Ecto neural progenitor cell (in vitro differentiated cells): ENCODE measurements at regions not wholly inside any gene's neighbourhood (a gene's known extent, or its start where the extent isn't known, plus 50 kb on each side); places are given as distances from the start of the nearest gene placed in this dataset.
"Not testable (repeated sequence)": the region's sequence is repeated elsewhere in the genome, so short reads cannot be mapped to it uniquely, and the experiment has no call there.

ENCODE experiments used
- DNase-seq: peaks from one replicate; pipeline ENCODE4 v3.0.0-alpha.2; 2018; ENCODE audit warnings: low spot score

GRCh38 chrX:42290608-42291007 lies 367.3 kb upstream of the CASK start:
- no peak for DNase-seq

GRCh38 chrX:42289492-42290385 lies 366.4 kb upstream of the CASK start:
- DNase-seq, result no peak

GRCh38 chrX:42285681-42286080 lies 362.3 kb upstream of the CASK start:
- DNase-seq, result not testable (repeated sequence)

DNA sequence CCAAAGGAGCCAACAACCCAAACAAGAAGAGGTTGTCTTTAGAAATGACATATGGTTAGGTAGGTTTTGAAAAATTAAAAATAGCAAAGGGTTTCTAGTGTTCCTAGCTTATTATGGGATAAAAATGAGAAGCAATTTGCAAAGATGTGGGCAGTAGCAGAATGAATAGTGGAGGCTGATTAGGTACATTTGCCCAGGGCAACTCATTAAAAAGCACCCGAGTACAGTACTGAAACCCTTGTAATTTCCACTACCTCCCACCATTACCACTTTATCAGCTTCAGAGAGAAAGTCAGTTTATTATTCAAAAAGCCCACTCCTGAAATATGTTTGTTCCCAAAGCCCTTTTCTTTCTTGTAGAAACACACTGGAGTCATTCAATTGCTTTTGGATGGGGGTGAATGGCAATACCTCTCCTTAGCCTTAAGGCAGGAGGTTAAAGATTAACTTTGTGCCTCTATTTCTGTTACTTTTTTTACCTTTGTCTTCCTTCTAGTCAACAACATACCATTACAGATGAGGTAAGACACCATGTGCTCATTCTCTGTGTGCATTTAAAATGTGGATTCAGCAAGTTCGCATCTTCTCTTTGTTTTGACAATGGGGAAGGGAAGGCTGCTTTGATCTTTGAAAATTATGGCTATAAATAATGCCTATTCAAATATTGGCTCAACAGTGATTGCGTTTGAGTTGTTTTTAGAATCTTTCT lies 353.8 kb upstream of the CASK start:
- no peak for DNase-seq

- no peak for DNase-seq
These were observed 350.8 kb upstream of the CASK start for GRCh38 chrX:42274151-42274550.

GRCh38 chrX:42273387-42273786 lies 350.0 kb upstream of the CASK start:
- DNase-seq, result no peak

GRCh38 chrX:42269186-42269585 lies 345.8 kb upstream of the CASK start:
- no peak for DNase-seq

DNA sequence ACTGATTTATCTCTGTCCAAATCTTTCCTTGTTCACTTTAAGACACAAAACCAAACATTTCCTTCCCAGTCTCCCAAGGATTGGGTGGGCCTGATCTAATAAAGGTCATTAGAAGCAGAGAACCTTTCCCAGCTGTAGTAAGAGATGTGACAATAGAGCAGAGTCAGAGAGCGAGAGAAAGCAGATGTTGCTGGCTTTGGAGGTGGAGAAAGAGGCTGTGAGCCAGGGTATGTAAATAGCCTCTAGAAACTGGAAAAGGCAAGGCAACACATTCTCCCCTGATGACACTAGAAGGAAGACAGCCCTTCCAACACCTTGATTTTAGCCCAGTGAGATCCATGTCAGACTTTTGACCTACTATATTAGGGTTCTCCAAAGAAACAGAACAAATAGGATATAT lies 337.5 kb upstream of the CASK start:
- no peak for DNase-seq

DNA sequence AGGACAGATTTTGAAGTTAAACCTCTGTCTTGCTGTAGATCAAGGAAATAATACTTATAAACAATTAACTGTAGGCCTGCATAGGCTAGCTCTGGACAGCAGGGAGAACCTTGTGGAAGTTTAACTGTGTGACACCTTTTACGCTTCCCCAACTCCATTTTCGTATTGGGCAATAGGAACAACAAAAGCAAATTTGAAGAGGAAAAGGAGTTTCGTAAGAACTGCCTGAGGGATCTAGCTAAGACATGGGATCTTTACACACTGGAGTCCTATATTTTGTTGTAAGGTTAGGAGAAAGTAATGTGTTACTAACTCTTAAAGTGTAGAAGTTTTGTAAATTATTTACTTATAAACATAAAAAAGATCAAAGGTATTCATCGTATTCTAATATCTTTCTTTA lies 324.9 kb upstream of the CASK start:
- no peak for DNase-seq

DNA sequence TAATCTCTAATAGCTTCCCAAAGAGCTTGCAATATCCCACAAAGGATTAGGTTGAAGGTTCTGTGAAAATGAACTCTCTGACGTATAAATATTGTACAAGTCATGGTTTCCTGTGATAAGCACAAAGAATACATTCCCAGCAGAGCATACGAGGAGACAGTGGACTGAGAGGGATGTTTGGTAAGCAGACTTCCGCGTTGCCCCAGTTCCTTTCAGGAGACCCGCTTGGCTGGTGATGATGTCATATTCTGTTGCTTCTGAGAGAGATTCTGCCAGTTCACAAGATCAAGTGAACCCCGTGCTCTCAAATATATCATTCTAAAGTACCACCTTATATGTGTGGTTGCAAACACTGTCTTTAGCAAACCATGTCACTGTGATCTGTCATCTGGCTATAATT lies 323.9 kb upstream of the CASK start:
- no peak for DNase-seq

GRCh38 chrX:42246814-42247213 lies 323.5 kb upstream of the CASK start:
- no peak for DNase-seq

GRCh38 chrX:42242004-42242403 lies 318.6 kb upstream of the CASK start:
- DNase-seq, result no peak

GRCh38 chrX:42241421-42241820 lies 318.1 kb upstream of the CASK start:
- DNase-seq, result no peak

DNA sequence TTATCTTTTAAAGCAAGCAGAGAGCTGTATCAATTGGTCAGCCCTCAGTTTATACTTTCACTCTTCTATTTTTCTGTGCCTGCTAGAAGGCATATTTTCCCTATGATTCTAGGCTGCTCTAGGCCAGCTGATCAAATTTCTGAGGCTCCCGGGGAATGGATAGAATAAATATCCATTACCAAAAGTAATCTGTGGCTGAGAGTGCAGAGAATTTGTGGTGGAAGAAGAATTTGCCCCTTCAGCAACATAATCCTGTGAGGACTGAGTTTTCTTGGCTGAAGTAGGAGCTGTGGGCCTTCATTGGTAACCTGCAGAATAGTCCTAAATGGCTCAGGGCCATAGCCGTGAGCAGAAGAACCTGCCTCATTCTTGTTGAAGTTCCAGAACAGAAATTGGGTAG lies 314.6 kb upstream of the CASK start:
- no peak for DNase-seq

DNA sequence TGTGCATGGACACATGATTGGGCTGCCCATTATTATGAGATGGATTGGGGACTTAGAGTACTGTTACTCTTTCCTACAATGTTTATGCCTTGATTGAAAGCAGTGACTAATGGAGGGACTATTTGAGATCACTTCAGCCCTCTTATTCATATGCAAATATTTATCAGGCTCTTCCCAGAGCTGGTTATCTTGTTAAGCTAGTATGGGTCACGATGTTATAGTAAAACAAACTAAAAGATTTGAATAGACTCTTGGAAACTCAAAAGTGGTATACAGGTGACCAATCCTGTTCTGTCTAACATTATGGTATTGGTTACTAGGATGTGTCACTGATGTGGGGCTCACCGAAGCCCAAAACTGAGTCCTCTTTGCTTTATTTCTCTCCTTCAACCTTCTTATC lies 306.2 kb upstream of the CASK start:
- DNase-seq, result no peak

- DNase-seq, result no peak
These were observed 297.3 kb upstream of the CASK start for GRCh38 chrX:42220666-42221065.

- no peak for DNase-seq
These were observed 296.7 kb upstream of the CASK start for GRCh38 chrX:42220083-42220482.

DNA sequence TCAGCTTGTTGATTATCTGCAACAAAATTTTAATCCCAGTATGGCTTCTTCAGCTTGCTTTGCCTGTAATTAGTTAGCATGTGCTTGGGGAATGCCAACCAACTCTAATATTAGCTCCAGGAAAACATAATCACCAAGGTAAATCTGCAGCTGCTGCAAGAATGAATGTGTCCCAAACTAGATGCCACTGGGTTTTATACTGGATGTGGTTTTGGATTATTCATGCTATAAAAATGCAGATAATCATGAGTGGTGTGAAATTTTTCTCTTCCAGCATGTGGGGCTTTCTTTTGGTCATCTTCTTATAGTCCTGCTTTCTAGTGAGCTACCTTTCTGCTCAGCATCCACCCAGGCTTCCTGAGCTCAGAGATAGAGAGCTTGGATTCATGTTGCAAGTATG lies 295.9 kb upstream of the CASK start:
- DNase-seq, result no peak

- peak; percentile 49 for DNase-seq
These were observed 272.2 kb upstream of the CASK start for GRCh38 chrX:42195506-42195905.

DNA sequence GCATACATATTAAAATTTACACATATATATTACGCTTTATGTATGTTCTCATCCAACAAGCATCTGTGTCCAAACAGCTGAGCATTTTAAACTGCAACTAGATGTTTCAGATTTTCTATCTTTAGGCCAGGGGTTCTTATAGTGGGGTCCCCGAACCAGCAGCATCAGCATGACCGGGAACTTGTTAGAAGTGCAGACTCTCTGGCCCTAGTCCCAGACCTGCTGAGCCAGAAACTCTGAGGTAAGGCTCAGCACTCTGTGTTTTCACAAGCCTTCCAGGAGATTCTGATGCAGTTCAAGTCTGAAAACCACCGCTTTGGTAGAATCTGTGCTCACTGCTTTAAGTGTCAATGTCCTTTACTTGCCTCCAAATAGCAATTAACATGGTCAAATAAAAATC lies 266.2 kb upstream of the CASK start:
- no peak for DNase-seq

GRCh38 chrX:42188730-42189129 lies 265.4 kb upstream of the CASK start:
- no peak for DNase-seq

DNA sequence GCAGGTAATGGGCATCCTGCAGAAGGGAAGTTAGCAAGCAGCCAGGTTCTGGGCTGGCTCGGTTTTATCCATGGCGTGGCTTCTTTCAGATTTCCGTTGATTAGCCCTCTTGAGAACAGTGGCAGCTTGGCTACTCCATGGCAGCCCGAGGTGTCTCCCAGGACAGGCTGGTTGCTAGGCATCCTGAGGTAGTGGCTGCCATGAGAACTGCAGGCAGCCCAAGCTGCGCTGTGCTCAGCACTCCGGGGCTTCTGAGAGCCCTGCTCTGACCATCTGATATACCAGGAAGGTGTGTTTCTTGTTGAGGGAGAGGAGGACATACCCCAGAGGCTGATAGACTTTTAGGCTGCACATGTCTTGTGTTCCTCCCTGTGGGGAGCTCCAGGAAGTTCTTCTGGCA lies 253.4 kb upstream of the CASK start:
- DNase-seq, result no peak

- DNase-seq, result no peak
These were observed 252.5 kb upstream of the CASK start for GRCh38 chrX:42175843-42176242.

GRCh38 chrX:42157923-42158322 lies 234.6 kb upstream of the CASK start:
- not testable (repeated sequence) for DNase-seq
